HG03045 (cell line): ENCODE measurements at regions not wholly inside any gene's neighbourhood (a gene's known extent, or its start where the extent isn't known, plus 50 kb on each side); places are given as distances from the start of the nearest gene placed in this dataset.

Experiments used
- ATAC-seq: cut with Tn5 transposase; IDR thresholded peaks from one replicate; pipeline ENCODE4 v1.9.1; 2021; ENCODE audit warnings: mild to moderate bottlenecking, moderate library complexity; ENCODE audit not compliant: unreplicated experiment

DNA sequence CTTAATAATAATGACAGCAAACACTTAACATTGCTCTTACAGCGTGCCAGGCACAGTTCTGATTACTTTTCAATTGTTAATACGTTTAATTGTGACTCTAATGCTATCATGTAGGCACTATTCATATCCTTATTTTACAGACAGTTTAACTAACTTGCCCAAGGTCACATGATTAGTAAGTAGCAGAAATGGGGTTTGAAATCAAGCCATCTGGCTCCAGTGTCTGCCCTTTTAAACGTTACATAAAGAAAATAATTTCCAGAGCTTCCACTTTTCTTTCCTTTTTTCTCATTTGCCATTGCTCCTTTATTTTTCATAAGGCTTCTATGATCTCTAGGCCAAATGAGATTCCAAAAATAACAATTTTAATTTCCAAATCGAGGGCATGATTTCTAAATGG lies 50.6 kb upstream of the IKZF2 start:
- no peak for ATAC-seq

DNA sequence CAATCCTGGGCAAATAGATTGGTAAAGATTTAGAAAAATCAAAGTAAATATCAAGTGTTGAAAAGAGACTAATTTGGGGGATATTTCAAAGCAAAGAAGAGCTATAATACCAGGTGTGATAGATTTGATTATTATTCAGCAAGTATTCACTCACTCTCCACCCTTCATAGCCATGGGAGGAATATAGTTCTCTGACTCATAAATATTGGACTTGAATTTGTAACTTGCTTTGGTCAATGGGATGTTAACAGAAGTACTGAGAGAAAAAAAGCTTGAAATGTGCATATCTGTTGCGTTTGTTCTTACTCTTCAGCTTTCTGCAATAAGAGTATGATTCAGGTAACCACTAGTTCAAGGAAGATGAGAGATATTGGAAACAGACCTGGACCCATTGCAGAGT lies 54.5 kb upstream of the IKZF2 start:
- no peak for ATAC-seq

DNA sequence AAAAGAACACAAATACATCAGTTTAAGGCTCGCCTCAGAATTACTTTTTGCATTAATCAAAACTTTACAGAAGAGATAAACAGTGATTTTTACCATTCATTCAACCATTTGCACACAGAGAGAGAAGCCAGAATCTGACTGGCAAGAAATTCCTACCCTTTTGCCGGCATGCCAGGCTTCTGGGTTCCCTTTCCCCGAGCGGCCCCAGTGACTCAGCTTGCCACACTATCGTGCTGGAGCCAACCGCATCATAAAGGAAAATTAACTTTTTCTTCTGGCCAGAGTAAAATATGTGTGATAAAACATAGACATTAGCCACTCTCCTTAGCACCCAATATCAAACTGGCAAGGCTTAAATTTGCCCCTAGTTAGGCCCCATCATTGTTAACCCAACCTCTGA lies 61.8 kb upstream of the IKZF2 start:
- no peak for ATAC-seq

DNA sequence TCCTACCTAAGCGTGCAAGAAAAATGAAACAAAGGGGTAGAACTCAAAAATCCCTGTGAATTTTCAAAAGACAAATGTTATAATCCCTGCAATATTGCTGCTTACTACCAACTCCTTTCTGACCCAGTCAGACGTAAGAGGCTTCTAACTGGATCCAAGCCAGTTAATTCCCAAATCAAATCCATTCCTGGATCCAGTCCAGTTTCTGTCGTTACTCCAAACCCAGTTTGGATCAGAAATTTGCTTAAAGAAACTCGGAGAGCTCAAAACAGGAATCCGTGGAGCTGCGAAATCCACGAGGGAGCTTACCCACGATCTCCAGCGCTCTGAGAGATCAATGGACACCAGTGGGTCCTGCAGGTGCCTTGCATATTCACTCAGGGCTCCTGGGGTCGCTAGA lies 62.8 kb upstream of the IKZF2 start:
- ATAC-seq = no peak

DNA sequence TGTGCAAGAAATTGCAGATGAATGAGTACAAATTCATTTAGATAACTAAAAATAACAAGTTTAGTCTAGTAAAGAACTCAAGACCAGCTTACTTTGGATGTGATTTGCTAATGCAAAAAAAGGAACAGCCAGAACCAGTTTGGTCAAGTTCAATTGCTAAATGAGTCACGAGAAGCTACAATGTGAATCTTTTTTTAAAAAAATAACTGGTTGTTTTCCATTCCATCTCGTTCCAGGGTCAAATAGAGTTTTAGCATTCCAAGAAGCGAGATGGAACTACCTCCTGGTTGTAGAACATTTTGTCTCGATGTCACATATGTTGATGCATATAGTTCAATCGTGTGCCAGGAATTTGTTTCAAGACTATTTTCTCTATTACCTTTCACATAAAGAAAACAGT lies 65.0 kb upstream of the IKZF2 start:
- no peak for ATAC-seq

DNA sequence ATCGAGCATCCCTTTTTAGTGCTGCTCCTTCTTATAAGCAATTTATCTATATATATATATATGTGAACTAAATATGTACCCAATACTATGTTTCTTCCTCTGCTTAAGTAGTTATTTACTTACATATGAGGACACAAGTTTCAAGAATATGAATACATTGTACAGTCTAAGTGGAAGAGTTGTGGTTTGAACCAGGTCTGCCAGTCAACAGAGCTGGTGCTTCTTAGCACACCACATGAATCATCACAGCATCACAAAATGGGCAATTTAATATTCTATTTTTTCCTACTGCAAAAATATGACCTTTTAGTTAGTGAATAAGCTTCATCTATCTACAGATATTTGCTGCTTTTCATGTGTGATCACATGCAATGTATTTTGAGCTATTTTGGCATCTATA lies 64.4 kb upstream of the SPAG16 start:
- no peak for ATAC-seq

DNA sequence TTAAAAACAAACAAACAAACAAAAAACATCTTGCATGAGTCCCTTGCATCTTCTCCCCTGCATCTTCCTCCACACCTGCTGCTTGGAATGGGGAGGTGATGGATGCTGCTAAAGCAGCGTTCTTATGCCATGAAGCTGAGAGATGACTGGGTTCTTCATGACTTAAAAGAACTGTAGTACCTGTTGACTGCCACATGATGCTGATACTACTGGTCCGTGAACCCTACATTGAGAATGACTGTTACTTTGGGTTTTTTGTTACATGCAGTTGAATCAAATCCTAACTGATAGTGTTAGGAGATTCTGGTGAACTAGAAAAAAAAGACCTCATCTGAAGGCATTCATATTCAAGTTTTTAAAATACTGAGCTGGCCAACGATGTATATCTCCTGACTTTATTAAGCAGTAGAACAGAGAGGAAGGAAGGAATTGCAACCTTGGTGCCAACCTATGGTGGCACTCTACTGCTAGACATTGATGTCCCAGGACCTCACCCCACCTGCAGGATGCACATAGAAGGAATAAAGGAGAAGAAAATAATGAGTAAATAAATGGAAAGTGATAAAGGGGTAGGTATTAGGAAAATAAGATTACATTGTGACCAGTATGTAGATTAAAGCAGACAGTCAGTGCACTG lies 63.2 kb upstream of the SPAG16 start:
- no peak for ATAC-seq

DNA sequence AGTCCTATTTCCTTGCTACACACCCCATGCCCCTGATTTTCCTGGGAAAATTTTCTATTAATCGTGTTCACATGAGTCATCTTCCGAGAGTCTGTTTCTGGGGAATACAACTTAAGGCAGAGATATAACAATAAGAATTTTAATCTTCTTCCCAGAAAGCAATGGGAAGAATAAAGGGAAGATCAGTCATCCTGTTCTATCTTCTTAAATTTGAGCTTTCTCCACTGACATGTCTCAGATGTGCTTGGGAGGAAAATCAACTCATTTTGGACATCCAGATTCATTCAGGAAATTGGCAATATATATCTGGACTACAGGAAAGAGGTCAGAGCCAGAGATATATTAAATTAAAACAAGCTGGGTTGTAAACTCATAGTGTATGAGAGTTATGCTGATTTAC lies 62.3 kb upstream of the SPAG16 start:
- ATAC-seq = no peak

DNA sequence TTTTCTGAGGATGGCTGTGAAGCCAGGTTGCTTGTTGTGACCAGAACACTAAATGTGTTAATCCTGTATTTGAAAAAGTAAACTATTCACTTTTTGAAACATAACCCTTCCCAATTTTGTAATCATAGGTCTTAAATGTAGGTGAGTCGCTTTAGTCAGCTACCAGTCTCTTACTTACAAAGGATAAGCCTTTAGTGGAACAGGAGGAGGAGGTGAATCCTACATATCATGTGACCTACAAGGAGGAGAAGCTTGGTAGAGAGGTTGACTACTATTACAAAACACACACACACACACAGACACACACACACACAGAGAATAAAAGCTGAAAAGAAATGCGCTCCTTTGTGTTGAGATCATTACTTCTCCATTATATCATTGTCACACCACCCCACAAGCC lies 59.9 kb upstream of the SPAG16 start:
- no peak for ATAC-seq

DNA sequence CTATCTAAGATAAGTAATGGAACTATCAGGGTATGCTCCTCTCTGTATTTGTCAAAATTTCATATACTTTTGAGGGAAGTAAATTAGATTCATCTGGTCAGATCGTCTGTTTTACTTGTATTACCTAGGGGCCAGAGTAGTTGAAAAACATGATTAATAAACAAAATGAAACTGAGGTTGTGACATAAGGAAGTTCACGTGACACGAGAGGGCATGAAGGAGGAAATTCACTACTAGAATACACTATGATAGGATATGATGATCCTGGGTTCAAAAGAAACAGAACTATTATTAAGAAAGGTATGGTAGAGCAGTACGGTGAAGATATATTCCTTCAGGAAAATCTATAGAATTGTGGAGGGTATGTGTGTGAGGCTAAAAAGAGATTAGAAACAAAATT lies 58.4 kb upstream of the SPAG16 start:
- no peak for ATAC-seq

DNA sequence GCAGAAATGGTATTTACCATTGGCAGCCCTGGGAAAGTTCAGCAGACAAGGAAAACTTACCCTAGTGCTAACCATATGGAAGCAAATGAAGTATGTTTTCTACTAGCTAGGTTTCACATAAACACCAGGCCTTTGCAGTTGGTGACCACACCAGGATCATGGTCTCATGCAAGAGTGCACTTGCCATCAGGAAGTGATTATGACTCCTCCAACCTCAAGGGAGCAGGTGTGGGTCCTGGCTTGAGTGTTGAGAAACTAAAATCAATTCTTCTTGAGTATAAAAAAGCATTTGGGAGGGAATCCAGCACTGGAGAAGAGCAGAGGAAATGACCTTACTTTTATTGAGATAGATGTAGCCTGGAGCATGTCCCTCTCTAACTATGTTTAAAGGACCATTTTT lies 56.8 kb upstream of the SPAG16 start:
- ATAC-seq = peak; percentile 89

DNA sequence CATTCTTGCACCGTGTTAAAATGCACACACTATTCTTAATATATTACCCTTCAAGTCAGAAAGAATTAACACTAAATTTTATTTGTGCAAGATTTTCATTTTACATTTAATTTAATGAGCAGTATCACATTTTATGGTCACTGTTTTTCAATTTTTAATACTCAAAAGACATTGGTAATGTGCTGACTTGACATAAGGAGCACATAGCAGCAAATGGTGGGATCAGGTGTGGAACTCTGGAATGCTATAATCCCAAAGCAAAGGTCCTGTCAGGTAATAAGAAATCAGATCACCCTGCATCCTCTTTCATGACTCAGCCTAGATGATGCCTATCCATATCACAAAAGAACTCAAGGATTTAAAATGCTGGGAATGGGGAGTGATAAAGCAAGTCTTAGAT lies 55.6 kb upstream of the SPAG16 start:
- no peak for ATAC-seq

DNA sequence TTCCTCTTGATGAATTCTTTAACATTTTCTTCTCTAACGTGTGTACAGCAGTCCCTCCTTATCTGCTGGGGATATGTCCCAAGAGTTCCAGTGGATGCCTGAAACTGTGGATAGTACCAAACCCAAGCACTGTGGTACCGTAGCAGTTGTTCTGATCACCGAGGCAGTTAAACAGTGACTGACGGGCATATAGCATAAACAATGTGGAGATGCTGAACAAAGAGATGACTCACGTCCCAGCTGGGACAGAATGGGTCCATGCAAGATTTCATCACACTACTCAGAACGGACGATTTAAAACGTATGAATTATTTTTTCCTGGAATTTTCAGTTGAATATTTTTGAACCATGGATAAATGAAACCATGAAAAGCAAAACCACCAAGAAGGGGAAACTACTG lies 54.5 kb upstream of the SPAG16 start:
- ATAC-seq = no peak

DNA sequence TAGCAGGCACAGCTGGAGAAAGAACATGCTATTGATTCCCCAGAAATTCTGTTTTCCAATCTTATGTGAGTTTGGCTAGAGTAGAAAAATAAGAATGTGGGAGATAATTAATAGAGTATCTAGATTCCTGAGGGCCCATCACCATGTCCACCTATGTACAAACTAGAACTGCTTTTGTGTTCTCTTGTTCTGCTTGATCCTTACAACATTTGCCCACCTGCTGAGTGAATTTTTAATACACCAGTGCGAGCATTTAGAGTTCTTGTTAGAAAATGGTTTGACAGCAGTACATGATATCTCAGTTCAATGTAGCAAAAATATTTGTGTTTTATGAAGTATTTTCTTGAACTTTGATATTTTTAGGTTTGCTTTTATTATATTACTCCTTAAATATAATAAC lies 52.3 kb upstream of the SPAG16 start:
- ATAC-seq = no peak

DNA sequence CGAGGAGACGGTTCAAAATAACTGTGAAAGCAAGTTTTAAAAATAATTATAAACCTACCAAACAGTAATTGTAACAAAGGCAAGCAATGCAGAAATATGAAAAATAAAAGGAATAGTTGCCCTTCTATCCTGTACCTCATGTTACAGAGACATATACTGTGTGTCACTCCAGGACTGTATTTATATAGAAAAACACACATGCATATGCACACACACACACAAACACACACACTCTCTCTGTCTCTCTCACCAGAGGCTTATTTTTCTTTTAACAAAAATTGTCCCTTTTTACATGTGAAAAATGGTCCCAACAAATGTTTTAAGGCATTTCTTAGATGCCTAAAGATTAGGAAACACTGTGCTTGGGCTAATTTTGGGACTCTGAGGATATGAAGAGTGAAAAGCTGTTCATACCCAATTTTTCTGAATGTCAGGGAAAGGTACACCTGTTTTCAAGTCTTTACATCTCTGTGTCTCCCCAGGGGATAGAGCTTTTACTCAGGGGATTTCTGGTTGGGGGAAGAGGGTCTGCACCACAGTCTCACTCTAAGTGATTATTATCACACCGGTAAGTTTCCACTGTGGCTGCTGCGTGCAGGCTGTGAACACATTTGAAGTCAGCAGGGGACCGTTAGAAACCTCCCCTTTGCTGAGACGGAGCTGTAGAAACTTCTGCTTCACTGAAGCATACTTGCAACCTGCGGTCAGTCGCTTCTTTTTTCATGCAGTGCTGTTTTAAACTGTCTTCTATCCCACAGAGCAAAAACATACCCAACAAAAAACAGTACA lies 51.4 kb upstream of the SPAG16 start:
- ATAC-seq = peak; percentile 94

DNA sequence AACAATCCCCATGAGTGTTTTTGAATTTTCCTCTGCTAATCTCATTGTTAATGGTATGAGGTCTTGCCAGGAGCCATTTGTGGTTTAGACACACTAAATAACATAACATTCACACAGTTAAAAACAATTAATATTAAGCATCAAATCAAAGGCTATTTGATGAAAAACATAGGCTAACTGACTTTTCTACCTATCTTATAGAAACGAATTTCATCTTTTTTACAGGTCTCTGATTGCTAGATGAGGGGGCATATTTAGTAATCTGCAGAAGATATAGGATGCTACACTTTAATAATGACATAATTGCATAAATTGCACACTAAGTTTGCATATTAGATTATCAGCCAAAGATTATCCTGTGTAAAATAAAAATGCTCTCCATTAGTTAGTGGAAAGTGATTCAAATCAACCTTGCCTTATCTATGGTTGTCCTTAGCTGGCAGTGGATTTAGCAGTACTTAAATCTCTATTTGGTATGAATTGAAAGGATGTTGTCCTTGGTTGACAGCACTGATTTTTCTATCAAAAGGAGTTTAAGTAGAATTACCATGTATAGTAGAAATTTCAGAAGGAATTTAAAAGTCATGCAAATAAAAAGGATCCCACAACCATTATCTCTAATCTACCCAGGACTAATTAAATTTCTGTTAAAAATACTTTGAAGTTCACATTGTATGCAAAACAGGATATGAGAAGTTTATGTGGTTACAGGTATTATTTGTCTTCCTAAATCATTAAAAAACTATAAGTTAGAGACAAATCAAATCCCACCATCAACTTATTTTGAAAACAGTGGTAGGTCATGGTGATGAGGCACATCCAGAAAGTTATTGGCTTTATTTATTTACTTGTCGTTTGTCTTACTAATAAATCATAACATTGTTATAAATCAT lies 50.6 kb upstream of the SPAG16 start:
- no peak for ATAC-seq
